Nephron progenitor cell (in vitro differentiated cells): ENCODE measurements at regions not wholly inside any gene's neighbourhood (a gene's known extent, or its start where the extent isn't known, plus 50 kb on each side); places are given as distances from the start of the nearest gene placed in this dataset.

Experiments used
- DNase-seq: peaks from one replicate; pipeline ENCODE4 v3.0.0; 2021
- H3K27ac Mint-ChIP-seq: 2 replicates; pipeline ENCODE4 v1.8.0; 2021; ENCODE audit warnings: mild to moderate bottlenecking, moderate library complexity, mixed read lengths
- H3K27me3 Mint-ChIP-seq: 2 replicates; pipeline ENCODE4 v1.8.0; 2021; ENCODE audit warnings: mild to moderate bottlenecking, low read depth, mixed read lengths; ENCODE audit not compliant: poor library complexity
- H3K36me3 Mint-ChIP-seq: 2 replicates; pipeline ENCODE4 v1.8.0; 2021; ENCODE audit warnings: low read depth, mixed read lengths
- H3K4me1 Mint-ChIP-seq: 2 replicates; pipeline ENCODE4 v1.8.0; 2021; ENCODE audit warnings: mixed read lengths
- H3K4me3 Mint-ChIP-seq: 2 replicates; pipeline ENCODE4 v1.8.0; 2021; ENCODE audit warnings: mild to moderate bottlenecking, moderate library complexity, mixed read lengths
- H3K9me3 Mint-ChIP-seq: 2 replicates; pipeline ENCODE4 v1.8.0; 2021; ENCODE audit warnings: mild to moderate bottlenecking, moderate library complexity, mixed read lengths
- TF ChIP-seq, protein P1 (sequence below): fragments of 200-600 bp; sonication (generic); IDR thresholded peaks from 2 replicates; pipeline ENCODE4 v1.5.0; 2021; ENCODE audit warnings: antibody characterized with exemption

DNA sequence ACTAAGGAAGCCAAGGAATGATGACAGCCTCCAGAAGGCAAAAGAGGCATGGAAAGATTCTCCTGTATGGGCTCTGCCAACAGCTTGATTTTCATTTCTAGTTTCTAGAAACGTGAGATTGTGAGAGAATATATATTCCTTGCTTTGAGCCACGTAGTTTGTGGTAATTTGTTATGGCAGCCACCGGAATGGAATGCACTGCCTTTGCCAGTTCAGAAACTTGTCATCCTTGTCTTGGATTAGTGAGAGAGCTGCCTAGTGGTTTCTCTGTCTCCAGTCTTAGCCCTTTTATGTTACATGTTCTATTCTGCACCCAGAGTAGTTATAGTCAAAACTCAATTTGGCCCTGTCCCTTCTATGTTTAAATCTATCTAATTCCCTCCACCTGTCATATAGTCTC is 216.0 kb upstream of the PTGFR start:
- DNase-seq, result no peak
- H3K4me1 Mint-ChIP-seq, result no peaks in the 10 kb centered on the region
- peaks cover 7% of the 10 kb centered on the region for H3K27me3 Mint-ChIP-seq
- TF ChIP-seq, protein P1, sequence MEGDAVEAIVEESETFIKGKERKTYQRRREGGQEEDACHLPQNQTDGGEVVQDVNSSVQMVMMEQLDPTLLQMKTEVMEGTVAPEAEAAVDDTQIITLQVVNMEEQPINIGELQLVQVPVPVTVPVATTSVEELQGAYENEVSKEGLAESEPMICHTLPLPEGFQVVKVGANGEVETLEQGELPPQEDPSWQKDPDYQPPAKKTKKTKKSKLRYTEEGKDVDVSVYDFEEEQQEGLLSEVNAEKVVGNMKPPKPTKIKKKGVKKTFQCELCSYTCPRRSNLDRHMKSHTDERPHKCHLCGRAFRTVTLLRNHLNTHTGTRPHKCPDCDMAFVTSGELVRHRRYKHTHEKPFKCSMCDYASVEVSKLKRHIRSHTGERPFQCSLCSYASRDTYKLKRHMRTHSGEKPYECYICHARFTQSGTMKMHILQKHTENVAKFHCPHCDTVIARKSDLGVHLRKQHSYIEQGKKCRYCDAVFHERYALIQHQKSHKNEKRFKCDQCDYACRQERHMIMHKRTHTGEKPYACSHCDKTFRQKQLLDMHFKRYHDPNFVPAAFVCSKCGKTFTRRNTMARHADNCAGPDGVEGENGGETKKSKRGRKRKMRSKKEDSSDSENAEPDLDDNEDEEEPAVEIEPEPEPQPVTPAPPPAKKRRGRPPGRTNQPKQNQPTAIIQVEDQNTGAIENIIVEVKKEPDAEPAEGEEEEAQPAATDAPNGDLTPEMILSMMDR, result no peak
- no peak overlapping the region for H3K4me3 Mint-ChIP-seq
- no peaks in the 10 kb centered on the region for H3K9me3 Mint-ChIP-seq
- H3K36me3 Mint-ChIP-seq, result no peaks in the 10 kb centered on the region
- H3K27ac Mint-ChIP-seq, result no peak overlapping the region

- no peak overlapping the region for H3K27ac Mint-ChIP-seq
- H3K36me3 Mint-ChIP-seq, result no peaks in the 10 kb centered on the region
- peaks cover 7% of the 10 kb centered on the region for H3K27me3 Mint-ChIP-seq
- H3K9me3 Mint-ChIP-seq, result no peaks in the 10 kb centered on the region
- H3K4me3 Mint-ChIP-seq, result no peak overlapping the region
- H3K4me1 Mint-ChIP-seq, result no peaks in the 10 kb centered on the region
- TF ChIP-seq, protein P1, result no peak
- no peak for DNase-seq
These were observed 215.3 kb upstream of the PTGFR start for GRCh38 chr1:78275456-78275855.

DNA sequence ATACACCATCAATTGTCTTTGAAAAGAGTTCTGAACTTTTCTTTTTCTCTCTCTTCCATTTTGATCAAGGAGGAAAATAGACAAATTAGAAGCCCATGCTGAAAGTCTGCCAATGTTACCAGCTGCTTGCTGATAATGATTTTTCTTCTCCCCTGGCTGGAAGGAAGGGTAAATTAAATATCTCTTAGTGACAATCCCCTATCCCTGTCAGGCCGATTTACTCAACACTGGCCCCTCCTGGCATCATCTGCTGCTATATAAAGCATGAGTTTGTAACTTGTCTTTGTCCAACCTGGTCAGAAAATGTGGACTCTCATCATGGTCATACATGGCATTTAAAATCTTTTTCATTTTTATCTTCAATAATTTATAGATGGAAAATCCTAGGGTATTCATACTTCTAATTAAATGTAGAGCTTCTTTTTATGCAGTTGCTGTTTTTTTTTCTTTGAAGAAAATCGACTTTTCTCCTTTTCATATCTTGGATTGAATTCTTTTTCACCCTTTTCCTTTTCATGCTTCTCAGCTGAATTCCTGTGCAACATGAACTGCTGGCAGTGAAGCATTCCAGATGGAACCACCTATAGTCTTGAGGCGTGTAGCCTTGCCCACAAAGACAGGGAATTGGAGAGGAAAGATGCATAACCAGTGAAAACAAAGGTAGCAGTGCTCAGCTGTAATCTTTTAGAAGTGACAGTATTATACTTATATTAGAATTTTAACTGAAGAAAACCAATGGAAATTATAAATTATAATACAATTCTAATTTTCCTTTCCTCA is 214.7 kb upstream of the PTGFR start:
- H3K4me1 Mint-ChIP-seq, result no peaks in the 10 kb centered on the region
- no peaks in the 10 kb centered on the region for H3K36me3 Mint-ChIP-seq
- H3K9me3 Mint-ChIP-seq, result no peaks in the 10 kb centered on the region
- peaks cover 7% of the 10 kb centered on the region for H3K27me3 Mint-ChIP-seq
- no peak overlapping the region for H3K4me3 Mint-ChIP-seq
- DNase-seq, result no peak
- no peak overlapping the region for H3K27ac Mint-ChIP-seq
- TF ChIP-seq, protein P1, result no peak

- TF ChIP-seq, protein P1, result no peak
- Mint-ChIP-seq H3K4me3 (no peak overlapping the region), H3K9me3 (peaks cover 5% of the 10 kb centered on the region), H3K36me3 (no peaks in the 10 kb centered on the region), H3K4me1 (no peaks in the 10 kb centered on the region), H3K27ac (no peak overlapping the region), H3K27me3 (peaks cover 7% of the 10 kb centered on the region)
- no peak for DNase-seq
These were observed 213.5 kb upstream of the PTGFR start for GRCh38 chr1:78277253-78277652.

DNA sequence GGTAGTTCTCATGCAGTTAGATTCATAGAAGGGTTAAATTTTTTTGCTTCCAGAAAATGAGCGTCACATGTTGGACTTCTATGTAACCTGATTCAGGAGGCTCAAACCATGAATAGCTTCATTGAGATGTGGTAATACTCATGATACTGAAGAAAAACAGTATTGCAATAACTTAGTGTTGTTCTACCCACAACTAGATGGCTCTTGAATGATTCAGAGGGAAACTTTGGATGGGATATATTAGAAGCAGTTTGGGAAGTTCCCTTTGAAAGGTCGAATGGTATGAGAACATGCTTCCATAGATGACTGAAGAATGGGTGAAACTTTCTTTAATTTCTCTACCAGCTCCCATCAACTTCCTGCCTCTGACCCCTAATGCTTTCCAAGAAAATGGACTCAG is 211.7 kb upstream of the PTGFR start:
- TF ChIP-seq, protein P1, result no peak
- Mint-ChIP-seq H3K27me3 (peaks cover 7% of the 10 kb centered on the region), H3K36me3 (no peaks in the 10 kb centered on the region), H3K4me3 (no peak overlapping the region), H3K27ac (no peak overlapping the region), H3K4me1 (no peaks in the 10 kb centered on the region), H3K9me3 (peaks cover 5% of the 10 kb centered on the region)
- no peak for DNase-seq

- DNase-seq, result no peak
- no peak overlapping the region for H3K4me3 Mint-ChIP-seq
- TF ChIP-seq, protein P1, result no peak
These were observed 210.1 kb upstream of the PTGFR start for GRCh38 chr1:78280626-78281025.

More at GRCh38 chr1:78280626-78281025, 210.1 kb upstream of the PTGFR start:
- peaks cover 5% of the 10 kb centered on the region for H3K9me3 Mint-ChIP-seq
- no peaks in the 10 kb centered on the region for H3K4me1 Mint-ChIP-seq
- H3K27ac Mint-ChIP-seq, result no peak overlapping the region
- peaks cover 7% of the 10 kb centered on the region for H3K27me3 Mint-ChIP-seq
- H3K36me3 Mint-ChIP-seq, result no peaks in the 10 kb centered on the region
